OCI-LY1 (cell line): ENCODE measurements at regions not wholly inside any gene's neighbourhood (a gene's known extent, or its start where the extent isn't known, plus 50 kb on each side); places are given as distances from the start of the nearest gene placed in this dataset.

Experiments
- H2AFZ ChIP-seq: fragments of 200-600 bp; sonication (generic), shearing (Covaris generic); 2 replicates; pipeline ENCODE4 v1.6.0; 2014; ENCODE audit warnings: antibody characterized with exemption, mild to moderate bottlenecking, low read length
- H3F3A ChIP-seq: fragments of 200-600 bp; sonication (generic), shearing (Covaris generic); 2 replicates; pipeline ENCODE4 v1.6.0; 2014; ENCODE audit warnings: mild to moderate bottlenecking, antibody characterized with exemption, low read length, moderate library complexity; ENCODE audit not compliant: insufficient read depth
- H3K27ac ChIP-seq: fragments of 200-600 bp; sonication (generic); 2 replicates; pipeline ENCODE4 v1.5.1; 2014; ENCODE audit warnings: low read length, mixed run types, mild to moderate bottlenecking, low read depth; ENCODE audit not compliant: poor library complexity, severe bottlenecking
- H3K27me3 ChIP-seq: fragments of 200-600 bp; sonication (generic); 2 replicates; pipeline ENCODE4 v1.6.0; 2014; ENCODE audit warnings: antibody characterized with exemption, mild to moderate bottlenecking, low read length, moderate library complexity; ENCODE audit not compliant: insufficient read depth
- H3K36me3 ChIP-seq: fragments of 200-600 bp; sonication (generic); 2 replicates; pipeline ENCODE4 v1.6.1; 2014; ENCODE audit warnings: mild to moderate bottlenecking, antibody characterized with exemption, low read length, moderate library complexity, mixed read lengths; ENCODE audit not compliant: insufficient read depth
- H3K4me1 ChIP-seq: fragments of 200-600 bp; sonication (generic); 2 replicates; pipeline ENCODE4 v1.5.1; 2014; ENCODE audit warnings: mild to moderate bottlenecking, low read length, moderate library complexity; ENCODE audit not compliant: insufficient read depth, severe bottlenecking
- H3K4me2 ChIP-seq: fragments of 200-600 bp; sonication (generic), shearing (Covaris generic); 2 replicates; pipeline ENCODE4 v1.6.1; 2014; ENCODE audit warnings: low read length
- H3K4me3 ChIP-seq: fragments of 200-600 bp; sonication (generic); 2 replicates; pipeline ENCODE4 v1.5.1; 2014; ENCODE audit warnings: low read length, low read depth, mild to moderate bottlenecking, mixed read lengths; ENCODE audit not compliant: poor library complexity, severe bottlenecking
- H3K79me2 ChIP-seq: fragments of 200-600 bp; shearing (Covaris generic); 2 replicates; pipeline ENCODE4 v1.6.1; 2016; ENCODE audit warnings: mixed run types, low read length, mixed read lengths; ENCODE audit not compliant: insufficient read depth
- H3K9ac ChIP-seq: fragments of 200-600 bp; sonication (generic), shearing (Covaris generic); 2 replicates; pipeline ENCODE4 v1.6.1; 2014; ENCODE audit warnings: mild to moderate bottlenecking, low read length, mixed read lengths
- H3K9me2 ChIP-seq: fragments of 200-600 bp; sonication (generic), shearing (Covaris generic); 2 replicates; pipeline ENCODE4 v1.6.1; 2014; ENCODE audit warnings: low read depth, mild to moderate bottlenecking, low read length, mixed read lengths
- H3K9me3 ChIP-seq: fragments of 200-600 bp; shearing (Covaris generic); 2 replicates; pipeline ENCODE4 v1.6.1; 2014; ENCODE audit warnings: low read length, mixed read lengths
- H4K20me1 ChIP-seq: fragments of 200-600 bp; sonication (generic), shearing (Covaris generic); 2 replicates; pipeline ENCODE4 v1.6.0; 2016; ENCODE audit warnings: mild to moderate bottlenecking, low read length; ENCODE audit not compliant: insufficient read depth
- CTCF ChIP-seq: fragments of 200-600 bp; sonication (generic), shearing (Covaris generic); IDR thresholded peaks from 2 replicates; pipeline ENCODE4 v1.5.1; 2017; ENCODE audit warnings: mild to moderate bottlenecking, antibody characterized with exemption, low read length, moderate library complexity, mixed read lengths
- EZH2 ChIP-seq: fragments of 200-600 bp; sonication (generic), shearing (Covaris generic); IDR thresholded peaks from 2 replicates; pipeline ENCODE4 v1.8.0; 2017; ENCODE audit warnings: borderline replicate concordance, mixed run types, mild to moderate bottlenecking, antibody characterized with exemption, low read length, moderate library complexity, mixed read lengths

DNA sequence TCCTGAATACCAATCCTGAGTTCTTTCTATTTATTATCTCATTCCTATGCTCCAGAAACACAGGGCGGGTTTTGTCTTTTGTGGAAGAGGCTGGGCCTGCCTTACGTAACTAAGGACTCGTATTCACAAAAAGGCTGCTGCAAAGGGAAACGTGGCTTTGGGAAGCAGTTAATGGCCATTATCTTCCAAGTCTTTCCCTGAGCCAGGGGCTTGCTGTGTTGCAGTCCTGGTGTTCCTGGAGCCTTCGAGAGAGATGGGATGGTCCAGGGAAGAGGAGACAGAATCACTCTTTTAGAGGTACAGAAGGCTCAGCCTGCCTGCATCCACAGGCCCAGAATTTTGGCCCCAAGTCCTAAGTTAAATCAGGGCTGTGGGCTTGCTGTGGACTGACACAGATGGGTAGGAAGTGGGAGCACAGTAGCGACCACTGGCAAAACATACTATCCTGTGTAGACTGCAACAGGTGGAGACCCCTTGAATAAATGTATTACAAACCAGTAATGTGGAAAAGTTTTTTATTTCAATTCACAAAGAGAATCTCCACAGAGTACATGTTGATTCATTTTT, 139.4 kb upstream of the ST6GAL2 start:
- no peak overlapping the region for H3K27ac ChIP-seq
- H2AFZ ChIP-seq = no peak overlapping the region
- no peaks in the 10 kb centered on the region for H3K27me3 ChIP-seq
- H3K9ac ChIP-seq = no peak overlapping the region
- H3K9me2 ChIP-seq = no peaks in the 10 kb centered on the region
- H3F3A ChIP-seq = no peaks in the 10 kb centered on the region
- no peaks in the 10 kb centered on the region for H3K4me1 ChIP-seq
- H4K20me1 ChIP-seq = no peaks in the 10 kb centered on the region
- H3K4me3 ChIP-seq = no peak overlapping the region
- H3K4me2 ChIP-seq = no peak overlapping the region
- TF ChIP-seq CTCF = no peak
- TF ChIP-seq EZH2 = no peak
- H3K9me3 ChIP-seq = no peaks in the 10 kb centered on the region
- no peaks in the 10 kb centered on the region for H3K79me2 ChIP-seq
- H3K36me3 ChIP-seq = no peaks in the 10 kb centered on the region

DNA sequence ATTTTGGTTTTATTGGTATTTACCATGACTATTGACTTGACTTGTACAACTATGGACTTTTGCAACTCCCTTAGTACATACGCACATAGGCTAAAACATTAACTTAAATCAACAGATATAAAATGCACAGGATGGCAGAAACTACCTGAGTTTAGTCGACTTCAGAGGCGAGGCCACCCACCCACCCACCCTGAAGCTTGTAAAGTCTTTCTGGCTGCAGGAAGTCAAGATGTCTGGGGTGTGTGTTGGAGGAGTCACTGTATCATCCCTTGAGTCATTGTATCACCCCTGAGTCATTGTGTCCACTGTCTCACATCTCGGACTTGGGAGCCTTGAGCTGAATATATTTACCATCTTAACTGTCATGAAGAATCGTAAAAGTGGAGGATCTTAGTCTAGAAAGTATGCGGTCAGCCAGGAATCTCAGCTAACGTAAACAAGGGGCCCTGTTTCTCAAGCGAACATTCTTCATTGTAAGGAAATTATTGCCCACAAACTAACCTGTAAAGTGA, 140.0 kb upstream of the ST6GAL2 start:
- Histone ChIP-seq H3K27me3 (no peaks in the 10 kb centered on the region), H3K27ac (no peak overlapping the region), H4K20me1 (no peaks in the 10 kb centered on the region), H3K4me1 (no peaks in the 10 kb centered on the region), H3K9ac (no peak overlapping the region), H3K4me3 (no peak overlapping the region), H3K9me3 (no peaks in the 10 kb centered on the region), H3K9me2 (no peaks in the 10 kb centered on the region), H2AFZ (no peak overlapping the region), H3F3A (no peaks in the 10 kb centered on the region), H3K36me3 (no peaks in the 10 kb centered on the region), H3K4me2 (no peak overlapping the region), H3K79me2 (no peaks in the 10 kb centered on the region)
- no peak for TF ChIP-seq EZH2
- no peak for TF ChIP-seq CTCF

DNA sequence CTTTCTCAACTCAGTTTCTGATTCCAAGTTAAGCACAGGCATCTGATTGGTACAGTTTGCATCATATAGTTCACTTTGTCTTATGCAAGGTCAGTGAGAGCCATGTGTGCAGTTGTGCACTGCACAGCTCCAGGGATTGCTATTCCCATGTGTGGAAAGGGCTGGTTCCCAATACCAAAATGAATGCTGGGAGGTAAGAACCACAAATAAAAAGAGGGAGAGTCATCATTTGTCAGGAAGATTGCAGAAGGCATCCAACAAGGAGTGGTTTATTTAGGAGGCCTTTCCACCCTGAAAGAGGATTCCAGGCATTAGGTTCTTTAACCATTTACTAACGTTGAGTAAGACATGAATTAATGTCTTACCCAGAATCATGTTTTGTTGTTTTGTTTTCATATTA, 141.2 kb upstream of the ST6GAL2 start:
- H3K36me3 ChIP-seq = no peaks in the 10 kb centered on the region
- H3K9ac ChIP-seq = no peak overlapping the region
- no peak overlapping the region for H3K4me2 ChIP-seq
- no peaks in the 10 kb centered on the region for H4K20me1 ChIP-seq
- no peaks in the 10 kb centered on the region for H3K9me2 ChIP-seq
- no peaks in the 10 kb centered on the region for H3K79me2 ChIP-seq
- TF ChIP-seq CTCF (no peak), EZH2 (no peak)
- H3K4me1 ChIP-seq = no peaks in the 10 kb centered on the region
- no peak overlapping the region for H2AFZ ChIP-seq
- no peak overlapping the region for H3K27ac ChIP-seq
- no peaks in the 10 kb centered on the region for H3K9me3 ChIP-seq
- H3K4me3 ChIP-seq = no peak overlapping the region
- H3F3A ChIP-seq = no peaks in the 10 kb centered on the region
- H3K27me3 ChIP-seq = no peaks in the 10 kb centered on the region
